Activated CD4-positive, alpha-beta T cell treated with anti-CD3 and anti-CD28 coated beads for 36 hours (primary cell): ENCODE measurements at regions not wholly inside any gene's neighbourhood (a gene's known extent, or its start where the extent isn't known, plus 50 kb on each side); places are given as distances from the start of the nearest gene placed in this dataset.

ENCODE experiments used
- ATAC-seq: fragments of 200-7000 bp; cut with Tn5 transposase; one replicate; pipeline ENCODE4 v1.10.0; 2021; ENCODE audit warnings: mild to moderate bottlenecking, moderate library complexity
- CTCF ChIA-PET: fragments of 350-600 bp; sonication (Branson Sonifier 250); formaldehyde crosslinking; loops from one replicate; lab custom pipeline; 2021; ENCODE audit warnings: antibody characterized with exemption; lab: Charles Lee
- POLR2A ChIA-PET: fragments of 350-600 bp; sonication (Branson Sonifier 250); formaldehyde crosslinking; loops from one replicate; lab custom pipeline; 2021; ENCODE audit warnings: antibody characterized with exemption, inconsistent platforms; lab: Charles Lee
- DNase-seq: peaks from one replicate; pipeline ENCODE4 v3.0.0-alpha.2; 2020
- H3K27ac Mint-ChIP-seq: one replicate; pipeline ENCODE4 v1.8.0; 2021; ENCODE audit warnings: mixed read lengths
- H3K27me3 Mint-ChIP-seq: one replicate; pipeline ENCODE4 v1.8.0; 2021; ENCODE audit warnings: mixed read lengths
- H3K36me3 Mint-ChIP-seq: one replicate; pipeline ENCODE4 v1.8.0; 2021; ENCODE audit warnings: low read depth, mixed read lengths
- H3K4me1 Mint-ChIP-seq: one replicate; pipeline ENCODE4 v1.8.0; 2021; ENCODE audit warnings: mixed read lengths
- H3K4me3 Mint-ChIP-seq: one replicate; pipeline ENCODE4 v1.8.0; 2021; ENCODE audit warnings: mild to moderate bottlenecking, moderate library complexity, mixed read lengths
- H3K9me3 Mint-ChIP-seq: one replicate; pipeline ENCODE4 v1.8.0; 2021; ENCODE audit warnings: low read depth, mixed read lengths
- intact Hi-C, 2 experiments: fragments of 100-400 bp; cut with DNase I in 1 of 2; cut with micrococcal nuclease in 1 of 2; formaldehyde crosslinking; loops; one replicate each; pipeline versions ENCODE4 v1.14.2 to v1.15.1; 2022 to 2024; cut with DNase I, micrococcal nuclease

DNA sequence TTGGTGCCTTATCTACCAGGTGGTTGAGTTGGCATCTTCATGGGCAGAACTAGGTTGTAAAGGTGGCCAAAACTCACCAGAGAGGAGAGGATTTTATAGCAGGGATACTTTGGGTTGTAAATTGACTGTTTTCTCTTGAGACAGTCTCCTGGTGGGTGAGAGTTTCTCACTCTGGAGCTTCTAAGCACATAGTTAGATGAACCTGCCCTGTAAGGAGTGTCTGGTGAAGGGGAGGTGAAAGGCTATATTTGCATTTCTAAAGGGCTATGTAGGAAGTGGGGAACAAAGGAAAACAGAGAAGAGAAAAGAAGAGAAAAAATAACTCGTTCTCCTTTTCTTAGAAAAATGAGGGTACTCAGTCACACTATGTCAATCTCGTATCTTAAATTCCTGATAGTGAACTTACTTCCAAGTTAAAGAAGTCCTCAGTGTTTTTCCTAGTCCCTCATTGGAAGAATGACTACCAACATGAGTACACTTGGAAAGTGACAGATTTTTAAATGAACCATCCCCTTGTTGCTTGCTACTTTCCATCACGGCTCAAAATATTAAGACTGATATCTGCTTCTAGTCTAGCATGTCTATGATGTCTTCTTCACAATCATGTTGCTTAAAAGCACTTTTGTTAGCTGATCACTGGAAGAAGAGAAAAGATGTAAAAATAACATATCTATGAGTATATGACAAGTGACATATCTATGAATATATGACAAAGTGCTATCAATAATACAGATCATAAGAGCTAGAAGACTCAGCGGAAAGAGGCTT, 113.8 kb upstream of the P2RY1 start:
- Mint-ChIP-seq H3K9me3 (no peaks in the 10 kb centered on the region), H3K27me3 (peaks cover 12% of the 10 kb centered on the region), H3K4me1 (no peaks in the 10 kb centered on the region), H3K36me3 (no peaks in the 10 kb centered on the region), H3K4me3 (no peak overlapping the region), H3K27ac (no peak overlapping the region)
- ATAC-seq (no peak), DNase-seq (no peak)
- intact Hi-C loops, result no loop called here
- ChIA-PET CTCF (interaction anchor here (1.6 kb wide), 1 partner anchor 26 kb away, joined by 3 read pairs; no protein-coding TSS in a partner anchor), POLR2A (no interaction called here)

DNA sequence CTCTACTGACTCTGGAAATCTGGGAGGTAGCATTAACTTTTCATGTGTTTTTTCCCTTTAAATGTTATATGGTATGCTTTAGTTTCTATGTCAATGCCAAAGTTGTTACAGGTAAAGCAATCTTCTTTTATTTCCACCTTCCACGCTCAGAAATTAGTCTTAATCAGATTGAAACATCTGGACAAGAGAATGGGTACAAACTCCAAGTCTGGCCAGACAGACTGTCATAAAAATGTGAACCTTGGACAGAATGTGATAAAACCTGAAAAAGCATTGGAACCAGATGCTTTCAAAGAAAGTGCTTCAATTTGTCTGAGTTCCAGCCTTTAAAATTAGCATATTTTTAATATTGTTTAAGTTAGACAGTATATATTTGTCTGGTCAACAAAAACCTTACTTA, 110.7 kb upstream of the P2RY1 start:
- H3K4me3 Mint-ChIP-seq, result no peak overlapping the region
- peaks cover 7% of the 10 kb centered on the region for H3K27me3 Mint-ChIP-seq
- ChIA-PET CTCF (no interaction called here), POLR2A (no interaction called here)
- H3K36me3 Mint-ChIP-seq, result no peaks in the 10 kb centered on the region
- intact Hi-C loops, result no loop called here
- no peak overlapping the region for H3K27ac Mint-ChIP-seq
- no peaks in the 10 kb centered on the region for H3K4me1 Mint-ChIP-seq
- no peaks in the 10 kb centered on the region for H3K9me3 Mint-ChIP-seq
- DNase-seq (no peak), ATAC-seq (no peak)

DNA sequence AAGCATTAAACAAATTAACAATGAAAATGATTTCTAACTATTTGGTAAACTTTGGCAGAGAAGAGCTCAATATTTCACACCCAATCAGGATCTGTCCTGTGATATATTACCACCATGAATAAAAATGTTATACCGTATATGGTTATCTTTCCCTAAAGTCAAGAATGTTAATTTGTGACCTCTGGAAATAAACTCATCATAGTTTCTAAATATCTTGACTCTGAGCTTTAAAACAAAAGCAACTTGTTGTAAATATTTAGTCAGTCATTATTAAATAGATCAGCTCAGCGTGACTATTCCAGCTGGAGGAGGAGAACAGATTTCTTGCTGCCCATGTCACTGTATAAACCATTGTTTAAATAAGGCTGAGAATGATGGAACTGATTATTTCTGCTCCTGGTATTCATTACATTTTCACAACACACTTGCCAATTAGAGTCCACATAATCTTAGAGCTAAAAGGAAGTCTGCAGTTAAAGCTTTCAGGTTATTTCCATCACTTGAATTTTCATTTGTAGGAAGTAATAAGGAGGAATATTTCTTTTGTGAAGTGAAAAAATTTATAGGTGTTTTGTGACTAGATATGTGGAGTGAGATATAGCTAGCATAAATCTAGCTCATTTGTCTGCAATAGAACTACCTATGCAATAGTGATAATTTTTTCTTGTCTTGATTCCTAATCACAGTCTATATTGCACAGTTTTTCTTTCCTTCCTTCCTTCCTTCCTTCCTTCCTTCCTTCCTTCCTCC, 106.5 kb upstream of the P2RY1 start:
- CTCF ChIA-PET, result no interaction called here
- H3K4me3 Mint-ChIP-seq, result no peak overlapping the region

DNA sequence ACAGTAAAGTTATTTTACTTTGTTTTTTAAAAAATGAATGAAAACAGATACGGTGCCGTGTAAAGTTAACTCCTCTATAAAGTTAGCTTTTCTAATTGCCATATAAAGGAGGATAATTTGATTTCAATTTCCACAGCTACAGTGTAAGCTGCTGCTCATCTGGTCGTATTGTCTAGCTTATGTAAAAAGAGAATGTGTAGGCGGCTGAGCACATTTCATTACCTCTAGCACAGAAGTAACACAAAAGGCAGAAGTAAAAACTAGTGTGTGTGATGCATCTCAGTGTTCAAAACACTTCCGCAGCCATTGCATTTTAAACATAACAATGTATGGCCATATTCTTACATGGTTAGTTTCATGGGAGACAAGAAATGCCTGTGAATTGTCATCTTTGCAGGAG, 105.0 kb upstream of the P2RY1 start:
- H3K27ac Mint-ChIP-seq, result no peak overlapping the region
- CTCF ChIA-PET, result no interaction called here
- no peaks in the 10 kb centered on the region for H3K9me3 Mint-ChIP-seq
- H3K4me3 Mint-ChIP-seq, result no peak overlapping the region
- DNase-seq (no peak), ATAC-seq (peak; percentile 33)
- H3K36me3 Mint-ChIP-seq, result no peaks in the 10 kb centered on the region
- POLR2A ChIA-PET, result no interaction called here
- H3K4me1 Mint-ChIP-seq, result no peaks in the 10 kb centered on the region
- intact Hi-C loops, result no loop called here
- H3K27me3 Mint-ChIP-seq, result no peaks in the 10 kb centered on the region

More for the DNA sequence above, 106.5 kb upstream of the P2RY1 start:
- ATAC-seq, result no peak
- H3K9me3 Mint-ChIP-seq, result no peaks in the 10 kb centered on the region
- intact Hi-C loops, result no loop called here
- POLR2A ChIA-PET, result no interaction called here
- H3K27ac Mint-ChIP-seq, result no peak overlapping the region
- H3K27me3 Mint-ChIP-seq, result peaks cover 5% of the 10 kb centered on the region
- no peak for DNase-seq
- no peaks in the 10 kb centered on the region for H3K4me1 Mint-ChIP-seq
- H3K36me3 Mint-ChIP-seq, result no peaks in the 10 kb centered on the region

DNA sequence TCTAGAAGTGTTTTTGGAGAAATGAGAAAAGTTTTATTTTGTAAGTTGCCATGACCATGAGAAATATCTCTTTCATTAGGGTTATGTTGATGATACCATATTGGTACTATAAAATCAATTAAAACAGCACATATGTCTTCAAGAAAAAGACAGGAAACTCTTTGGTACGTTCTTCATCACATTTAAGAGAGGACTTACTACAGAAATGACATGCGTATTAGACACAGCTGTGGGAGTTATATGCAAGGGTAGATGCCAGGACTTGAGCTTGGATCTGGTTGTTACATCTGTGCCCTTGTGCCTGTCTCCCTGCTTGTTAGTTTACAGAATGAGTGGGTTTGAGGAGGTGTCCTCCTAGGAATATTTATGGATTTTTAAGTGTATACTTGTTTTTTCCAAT, 103.4 kb upstream of the P2RY1 start:
- ATAC-seq, result no peak
- Mint-ChIP-seq H3K4me1 (no peaks in the 10 kb centered on the region), H3K27ac (no peak overlapping the region), H3K27me3 (no peaks in the 10 kb centered on the region), H3K9me3 (no peaks in the 10 kb centered on the region), H3K4me3 (no peak overlapping the region), H3K36me3 (no peaks in the 10 kb centered on the region)
- CTCF ChIA-PET, result no interaction called here
- DNase-seq, result no peak
- intact Hi-C loops, result no loop called here
- POLR2A ChIA-PET, result no interaction called here

DNA sequence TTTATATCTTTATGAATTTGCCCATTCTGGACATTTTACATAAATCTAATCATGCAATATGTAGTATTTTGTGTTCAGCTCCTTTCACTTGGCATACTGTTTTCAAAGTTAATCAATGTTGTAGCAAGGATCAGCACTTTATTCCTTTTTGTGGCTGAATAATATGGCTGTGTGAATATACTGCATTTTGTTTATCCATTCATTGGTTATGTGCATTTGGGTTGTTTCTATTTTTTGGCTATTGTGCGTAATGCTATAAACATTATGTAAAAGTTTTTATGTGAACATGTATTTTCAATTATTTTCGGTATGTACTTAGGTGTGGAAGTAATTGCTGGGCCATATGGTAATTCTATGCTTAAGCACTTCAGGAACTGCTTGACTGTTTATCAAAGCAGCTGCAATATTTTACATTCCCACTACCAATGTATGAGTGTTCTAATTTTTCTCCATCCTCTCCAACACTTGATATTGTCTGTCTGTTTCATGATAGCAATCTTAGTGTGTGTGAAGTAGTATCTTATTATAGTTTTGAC, 101.3 kb upstream of the P2RY1 start:
- Mint-ChIP-seq H3K36me3 (no peaks in the 10 kb centered on the region), H3K9me3 (no peaks in the 10 kb centered on the region), H3K27ac (no peak overlapping the region), H3K4me1 (no peaks in the 10 kb centered on the region), H3K27me3 (no peaks in the 10 kb centered on the region), H3K4me3 (no peak overlapping the region)
- CTCF ChIA-PET, result no interaction called here
- no peak for ATAC-seq
- DNase-seq, result no peak
- intact Hi-C loops, result no loop called here
- POLR2A ChIA-PET, result no interaction called here

DNA sequence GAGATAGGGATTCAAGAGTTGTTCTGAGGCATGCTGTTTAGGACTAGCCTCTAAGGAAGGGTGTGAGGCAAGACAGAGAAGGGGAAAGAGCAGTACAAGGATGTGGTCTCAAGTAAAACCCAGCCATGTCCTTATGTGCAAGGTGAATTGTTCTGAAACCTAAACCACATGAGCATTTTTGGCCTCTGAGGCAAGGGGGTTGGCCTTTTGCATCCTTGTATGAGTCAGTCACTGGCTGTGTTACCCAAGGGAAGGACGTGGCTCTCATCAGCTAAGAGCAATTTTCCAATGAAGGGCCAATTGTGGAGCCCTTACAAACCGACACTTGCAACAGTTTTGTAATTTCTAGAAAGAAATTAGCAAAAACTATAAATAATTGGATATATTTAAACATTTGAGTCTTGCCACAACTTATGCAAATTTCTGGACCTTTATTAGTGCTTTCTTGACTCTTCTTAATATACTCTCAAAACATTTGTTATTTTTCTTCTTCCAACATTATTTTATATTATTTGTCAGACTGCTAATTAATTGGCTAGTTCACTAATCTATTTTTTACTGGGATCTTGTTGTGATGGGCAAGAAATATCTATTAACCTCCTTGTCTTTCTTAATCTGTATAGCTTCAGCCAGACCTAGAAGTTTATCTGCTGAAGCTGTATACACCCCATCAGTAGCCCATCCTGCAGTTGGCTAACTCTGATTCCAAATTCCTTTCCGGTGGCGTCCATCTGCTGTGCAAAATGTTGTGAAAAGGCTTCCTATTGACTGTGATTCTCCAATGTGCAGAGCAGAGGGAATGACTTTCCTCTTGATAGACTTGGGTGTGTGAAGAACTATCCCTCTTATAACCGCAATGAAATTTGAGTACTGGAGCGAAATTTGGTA, 97.7 kb upstream of the P2RY1 start:
- CTCF ChIA-PET, result no interaction called here
- ATAC-seq (peak; percentile 64), DNase-seq (peak; percentile 6)
- H3K27me3 Mint-ChIP-seq, result no peaks in the 10 kb centered on the region
- intact Hi-C loops, result no loop called here
- no peak overlapping the region for H3K4me3 Mint-ChIP-seq
- POLR2A ChIA-PET, result no interaction called here
- no peaks in the 10 kb centered on the region for H3K36me3 Mint-ChIP-seq
- H3K9me3 Mint-ChIP-seq, result no peaks in the 10 kb centered on the region
- H3K4me1 Mint-ChIP-seq, result no peaks in the 10 kb centered on the region
- H3K27ac Mint-ChIP-seq, result no peak overlapping the region

DNA sequence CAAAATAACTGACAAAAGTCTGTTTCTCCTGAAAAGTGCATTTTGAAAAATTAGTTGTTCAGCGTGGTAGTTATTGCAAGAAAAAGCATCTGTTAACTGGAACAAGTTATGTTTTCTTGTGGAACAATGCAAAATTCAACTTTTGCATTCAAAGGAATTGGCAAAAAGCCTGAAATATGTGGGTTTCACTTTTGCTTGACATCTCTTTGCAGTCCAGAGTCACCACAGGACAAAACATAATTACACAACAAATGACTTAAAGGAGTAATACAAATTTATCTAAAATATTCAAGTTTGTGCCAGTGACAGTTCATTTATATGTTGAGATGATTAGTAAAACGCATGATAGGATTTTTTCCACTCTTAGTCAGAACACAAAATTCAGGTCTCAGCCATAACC, 96.3 kb upstream of the P2RY1 start:
- DNase-seq (no peak), ATAC-seq (no peak)
- intact Hi-C loops, result no loop called here
- H3K9me3 Mint-ChIP-seq, result no peaks in the 10 kb centered on the region
- no peaks in the 10 kb centered on the region for H3K4me1 Mint-ChIP-seq
- ChIA-PET CTCF (no interaction called here), POLR2A (no interaction called here)
- H3K36me3 Mint-ChIP-seq, result no peaks in the 10 kb centered on the region
- no peak overlapping the region for H3K27ac Mint-ChIP-seq
- no peaks in the 10 kb centered on the region for H3K27me3 Mint-ChIP-seq
- H3K4me3 Mint-ChIP-seq, result no peak overlapping the region

DNA sequence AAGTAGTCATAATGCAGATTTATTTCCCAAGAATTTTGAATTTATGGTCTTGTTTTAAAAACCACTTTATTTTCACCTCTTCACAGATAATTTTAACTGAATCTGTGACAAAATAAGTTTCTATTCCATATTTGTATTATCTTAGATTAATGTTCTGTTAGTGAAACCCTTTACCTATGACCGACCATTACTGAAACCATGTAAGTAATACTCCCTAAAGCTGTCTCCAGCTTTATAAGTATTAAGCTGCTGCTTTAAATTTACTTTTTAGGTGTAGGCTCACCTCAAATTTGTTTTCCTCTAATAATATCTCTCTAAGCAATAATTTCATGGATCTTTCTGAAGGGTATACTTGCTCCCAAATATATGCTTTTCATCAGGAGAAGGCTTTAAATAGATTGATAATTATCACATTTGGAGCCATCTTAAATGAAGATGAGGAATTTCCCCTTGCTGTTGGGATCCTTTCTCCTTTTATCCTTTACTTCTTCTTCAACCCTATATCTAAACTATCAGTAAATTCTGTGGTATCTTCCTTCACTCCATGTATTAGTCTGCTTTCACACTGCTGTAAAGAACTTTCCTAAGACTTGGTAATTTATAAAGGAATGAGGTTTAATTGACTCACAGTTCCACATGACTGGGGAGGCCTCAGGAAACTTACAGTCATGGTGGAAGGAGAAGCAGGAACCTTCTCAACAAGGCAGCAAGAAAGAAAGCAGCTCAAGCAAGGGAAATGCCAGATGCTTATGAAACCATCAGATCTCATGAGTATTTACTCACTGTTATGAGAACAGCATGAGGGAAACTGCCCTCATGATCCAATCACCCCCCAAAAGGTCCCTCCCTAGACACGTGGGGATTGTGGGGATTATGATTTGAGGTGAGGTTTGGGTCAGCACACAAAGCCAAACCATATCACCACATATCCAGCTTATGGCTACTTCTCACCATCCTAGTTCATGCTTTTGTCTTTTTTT, 92.3 kb upstream of the P2RY1 start:
- H3K4me1 Mint-ChIP-seq, result no peaks in the 10 kb centered on the region
- POLR2A ChIA-PET, result no interaction called here

DNA sequence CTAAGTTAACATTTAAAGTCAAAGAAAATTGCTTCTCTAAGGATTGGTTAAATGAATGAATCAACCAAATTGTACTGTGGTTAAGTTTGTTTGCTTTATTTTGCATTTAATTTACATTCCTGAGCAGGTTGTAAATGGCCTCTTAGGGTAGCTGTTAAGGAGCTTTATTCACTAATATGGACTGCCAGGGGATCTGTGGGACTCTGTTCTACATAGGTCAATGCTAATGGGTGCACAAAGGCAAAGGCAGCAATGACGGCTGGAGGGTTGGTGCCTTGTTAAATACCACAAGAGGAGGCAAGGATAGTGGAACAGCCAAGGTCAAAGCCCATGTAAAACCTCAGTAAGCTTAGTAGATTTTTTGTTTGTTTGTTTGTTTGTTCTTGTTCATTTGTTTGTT, 89.3 kb upstream of the P2RY1 start:
- POLR2A ChIA-PET, result interaction anchor here (0.8 kb wide), 1 partner anchor 672 kb away, joined by 10 read pairs; no protein-coding TSS in a partner anchor
- ATAC-seq, result no peak
- Mint-ChIP-seq H3K4me3 (no peak overlapping the region), H3K27me3 (no peaks in the 10 kb centered on the region), H3K36me3 (no peaks in the 10 kb centered on the region), H3K9me3 (peaks cover 8% of the 10 kb centered on the region), H3K4me1 (no peaks in the 10 kb centered on the region), H3K27ac (no peak overlapping the region)
- intact Hi-C loops, result no loop called here
- no peak for DNase-seq
- CTCF ChIA-PET, result interaction anchor here (0.6 to 0.7 kb wide), 2 partner anchors 33 to 1824 kb away, joined by 3 to 5 read pairs; no protein-coding TSS in a partner anchor

More for the DNA sequence above, 92.3 kb upstream of the P2RY1 start:
- Mint-ChIP-seq H3K36me3 (no peaks in the 10 kb centered on the region), H3K9me3 (no peaks in the 10 kb centered on the region), H3K4me3 (no peak overlapping the region), H3K27me3 (no peaks in the 10 kb centered on the region), H3K27ac (no peak overlapping the region)
- DNase-seq (no peak), ATAC-seq (no peak)
- intact Hi-C loops, result no loop called here
- CTCF ChIA-PET, result no interaction called here
